ENCODE measurements at regions not wholly inside any gene's neighbourhood (a gene's known extent, or its start where the extent isn't known, plus 50 kb on each side); places are given as distances from the start of the nearest gene placed in this dataset.
"Not testable (repeated sequence)": the region's sequence is repeated elsewhere in the genome, so short reads cannot be mapped to it uniquely, and the experiment has no call there.

DNA sequence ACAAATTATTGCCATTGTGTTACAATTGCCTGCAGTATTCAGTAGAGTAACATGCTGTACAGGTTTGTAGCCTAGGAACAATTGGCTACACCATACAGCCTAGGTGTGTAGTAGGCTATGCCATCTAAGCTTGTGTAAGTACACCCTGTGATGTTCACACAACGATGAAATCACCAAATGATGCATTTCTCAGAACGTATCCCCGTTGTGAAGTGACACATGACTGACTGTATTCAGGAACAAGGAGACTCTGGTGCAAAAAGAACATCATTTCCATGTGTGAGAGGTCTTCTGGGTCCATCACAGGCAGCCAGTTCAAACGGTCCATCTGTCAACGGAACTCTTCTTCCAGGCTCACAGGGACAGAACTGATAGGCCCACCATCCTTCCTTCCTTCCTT is 263.7 kb downstream of the ANAPC1 start:
- TF ChIP-seq, protein P1, sequence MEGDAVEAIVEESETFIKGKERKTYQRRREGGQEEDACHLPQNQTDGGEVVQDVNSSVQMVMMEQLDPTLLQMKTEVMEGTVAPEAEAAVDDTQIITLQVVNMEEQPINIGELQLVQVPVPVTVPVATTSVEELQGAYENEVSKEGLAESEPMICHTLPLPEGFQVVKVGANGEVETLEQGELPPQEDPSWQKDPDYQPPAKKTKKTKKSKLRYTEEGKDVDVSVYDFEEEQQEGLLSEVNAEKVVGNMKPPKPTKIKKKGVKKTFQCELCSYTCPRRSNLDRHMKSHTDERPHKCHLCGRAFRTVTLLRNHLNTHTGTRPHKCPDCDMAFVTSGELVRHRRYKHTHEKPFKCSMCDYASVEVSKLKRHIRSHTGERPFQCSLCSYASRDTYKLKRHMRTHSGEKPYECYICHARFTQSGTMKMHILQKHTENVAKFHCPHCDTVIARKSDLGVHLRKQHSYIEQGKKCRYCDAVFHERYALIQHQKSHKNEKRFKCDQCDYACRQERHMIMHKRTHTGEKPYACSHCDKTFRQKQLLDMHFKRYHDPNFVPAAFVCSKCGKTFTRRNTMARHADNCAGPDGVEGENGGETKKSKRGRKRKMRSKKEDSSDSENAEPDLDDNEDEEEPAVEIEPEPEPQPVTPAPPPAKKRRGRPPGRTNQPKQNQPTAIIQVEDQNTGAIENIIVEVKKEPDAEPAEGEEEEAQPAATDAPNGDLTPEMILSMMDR (IDR thresholded peaks at IDR 0.05; ENCODE audit: low read depth, low read length) = no peak
- TF ChIP-seq MYC (IDR thresholded peaks at IDR 0.05; ENCODE audit: low read depth, low read length) = no peak
- no peak for DNase-seq (ENCODE audit: low read depth)

DNA sequence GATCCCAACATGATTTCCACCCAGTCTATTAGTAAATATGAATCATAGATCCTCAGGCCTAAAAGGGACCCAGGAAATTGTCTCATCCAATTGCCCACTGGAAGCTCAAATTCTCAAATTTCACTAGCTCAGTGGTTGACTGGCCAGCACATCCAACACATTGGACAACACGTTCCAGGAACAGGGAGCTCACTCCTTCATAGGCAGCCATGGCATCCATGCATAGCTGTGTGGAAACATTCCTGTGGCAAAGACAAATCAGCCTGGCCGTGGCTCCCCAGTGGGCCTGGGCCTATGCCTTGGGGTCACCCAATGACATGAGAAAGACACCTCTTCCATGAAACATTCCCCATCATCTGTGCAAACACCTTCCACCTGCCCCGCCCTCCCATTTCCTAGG is 261.1 kb downstream of the ANAPC1 start:
- TF ChIP-seq MYC (IDR thresholded peaks at IDR 0.05; ENCODE audit: low read depth, low read length) (no peak), POLR2A (IDR thresholded peaks at IDR 0.05; ENCODE audit: extremely low read depth, insufficient read length) (no peak)
- TF ChIP-seq, protein P2, sequence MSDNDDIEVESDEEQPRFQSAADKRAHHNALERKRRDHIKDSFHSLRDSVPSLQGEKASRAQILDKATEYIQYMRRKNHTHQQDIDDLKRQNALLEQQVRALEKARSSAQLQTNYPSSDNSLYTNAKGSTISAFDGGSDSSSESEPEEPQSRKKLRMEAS (IDR thresholded peaks at IDR 0.05; ENCODE audit: low read depth, low read length) = no peak
- TF ChIP-seq, protein P1 (IDR thresholded peaks at IDR 0.05; ENCODE audit: low read depth, low read length) = no peak
- H3K4me3 ChIP-seq (ENCODE audit: low read depth, low read length) = no peak overlapping the region
- DNase-seq (ENCODE audit: low read depth) = no peak

More for the DNA sequence above, 263.7 kb downstream of the ANAPC1 start:
- H3K4me3 ChIP-seq (ENCODE audit: low read depth, low read length) = no peak overlapping the region

DNA sequence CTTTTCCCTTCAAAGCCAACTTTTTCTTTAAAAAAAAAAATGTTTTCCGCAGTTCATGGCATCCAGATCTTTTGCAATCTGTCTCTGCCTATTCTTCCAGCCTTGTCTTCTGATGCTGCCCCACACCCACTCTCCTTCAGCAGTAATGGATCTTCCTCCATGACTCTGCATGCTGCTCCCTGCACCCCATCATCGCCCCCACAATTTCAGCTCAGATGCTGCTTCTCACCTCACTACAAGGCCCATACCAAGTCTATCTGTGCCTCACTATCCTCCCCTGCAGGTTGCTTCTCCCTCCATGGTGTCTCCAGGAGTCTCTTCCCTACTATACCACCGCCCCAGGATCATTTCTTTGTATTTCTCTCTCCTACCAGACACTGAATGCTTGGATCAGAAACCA is 260.6 kb downstream of the ANAPC1 start:
- no peak overlapping the region for H3K4me3 ChIP-seq (ENCODE audit: low read depth, low read length)
- TF ChIP-seq, protein P1 (IDR thresholded peaks at IDR 0.05; ENCODE audit: low read depth, low read length) = no peak
- TF ChIP-seq, protein P2 (IDR thresholded peaks at IDR 0.05; ENCODE audit: low read depth, low read length) = no peak
- no peak for TF ChIP-seq POLR2A (IDR thresholded peaks at IDR 0.05; ENCODE audit: extremely low read depth, insufficient read length)
- no peak for TF ChIP-seq MYC (IDR thresholded peaks at IDR 0.05; ENCODE audit: low read depth, low read length)
- no peak for DNase-seq (ENCODE audit: low read depth)

DNA sequence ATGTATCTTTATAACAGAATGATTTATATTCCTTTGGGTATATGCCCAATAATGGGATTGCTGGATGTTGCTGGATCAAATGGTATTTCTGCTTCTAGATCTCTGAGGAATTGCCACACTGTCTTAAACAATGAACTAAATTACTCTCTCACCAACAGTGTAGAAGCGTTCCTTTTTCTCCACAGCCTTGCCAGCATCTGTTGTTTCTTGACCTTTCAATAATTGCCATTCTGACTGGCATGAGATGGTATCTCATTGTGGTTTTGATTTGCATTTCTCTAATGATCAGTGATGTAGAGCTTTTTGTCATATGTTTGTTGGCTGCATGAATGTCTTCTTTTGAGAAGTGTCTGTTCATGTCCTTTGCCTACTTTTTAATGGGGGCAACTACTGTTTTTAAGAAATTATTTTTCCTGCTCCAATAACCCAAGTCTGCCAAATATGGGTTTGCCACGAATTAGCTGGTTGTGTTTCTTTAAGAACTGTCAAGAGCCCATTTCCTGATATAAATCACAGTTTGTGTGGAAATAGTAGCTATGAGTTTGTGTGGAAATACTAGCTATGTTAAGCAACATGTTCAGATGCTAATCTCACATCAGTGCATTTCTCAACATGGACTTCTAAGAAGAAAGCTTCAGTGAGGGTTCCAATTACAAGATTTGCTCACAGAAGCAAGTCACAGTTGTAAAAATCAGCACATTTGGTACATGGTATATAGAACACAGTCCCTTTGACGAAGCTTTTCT is 259.4 kb downstream of the ANAPC1 start:
- TF ChIP-seq, protein P1 (IDR thresholded peaks at IDR 0.05; ENCODE audit: low read depth, low read length) = no peak
- TF ChIP-seq, protein P2 (IDR thresholded peaks at IDR 0.05; ENCODE audit: low read depth, low read length) = 0 out of 2 replicates have a peak, but pooled peaks have one; percentile 44
- peak; percentile 71 for TF ChIP-seq MYC (IDR thresholded peaks at IDR 0.05; ENCODE audit: low read depth, low read length)
- TF ChIP-seq POLR2A (IDR thresholded peaks at IDR 0.05; ENCODE audit: extremely low read depth, insufficient read length) = no peak
- H3K4me3 ChIP-seq (ENCODE audit: low read depth, low read length) = no peak overlapping the region

DNA sequence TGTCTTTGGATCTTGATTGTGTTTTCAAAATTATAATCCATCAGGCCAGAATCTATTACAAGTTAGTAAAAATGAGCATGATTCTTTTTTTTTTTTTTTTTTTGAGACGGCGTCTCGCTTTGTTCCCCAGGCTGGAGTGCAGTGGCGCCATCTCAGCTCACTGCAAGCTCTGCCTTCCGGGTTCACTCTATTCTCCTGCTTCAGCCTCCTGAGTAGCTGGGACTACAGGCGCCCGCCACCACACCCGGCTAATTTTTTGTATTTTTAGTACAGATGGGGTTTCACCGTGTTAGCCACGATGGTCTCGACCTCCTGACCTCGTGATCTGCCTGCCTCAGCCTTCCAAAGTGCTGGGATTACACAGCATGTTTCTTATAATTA is 258.8 kb downstream of the ANAPC1 start:
- not testable (repeated sequence) for H3K4me3 ChIP-seq (ENCODE audit: low read depth, low read length); DNase-seq (ENCODE audit: low read depth)

More for the DNA sequence above, 259.4 kb downstream of the ANAPC1 start:
- DNase-seq (ENCODE audit: low read depth) = peak; percentile 87

DNA sequence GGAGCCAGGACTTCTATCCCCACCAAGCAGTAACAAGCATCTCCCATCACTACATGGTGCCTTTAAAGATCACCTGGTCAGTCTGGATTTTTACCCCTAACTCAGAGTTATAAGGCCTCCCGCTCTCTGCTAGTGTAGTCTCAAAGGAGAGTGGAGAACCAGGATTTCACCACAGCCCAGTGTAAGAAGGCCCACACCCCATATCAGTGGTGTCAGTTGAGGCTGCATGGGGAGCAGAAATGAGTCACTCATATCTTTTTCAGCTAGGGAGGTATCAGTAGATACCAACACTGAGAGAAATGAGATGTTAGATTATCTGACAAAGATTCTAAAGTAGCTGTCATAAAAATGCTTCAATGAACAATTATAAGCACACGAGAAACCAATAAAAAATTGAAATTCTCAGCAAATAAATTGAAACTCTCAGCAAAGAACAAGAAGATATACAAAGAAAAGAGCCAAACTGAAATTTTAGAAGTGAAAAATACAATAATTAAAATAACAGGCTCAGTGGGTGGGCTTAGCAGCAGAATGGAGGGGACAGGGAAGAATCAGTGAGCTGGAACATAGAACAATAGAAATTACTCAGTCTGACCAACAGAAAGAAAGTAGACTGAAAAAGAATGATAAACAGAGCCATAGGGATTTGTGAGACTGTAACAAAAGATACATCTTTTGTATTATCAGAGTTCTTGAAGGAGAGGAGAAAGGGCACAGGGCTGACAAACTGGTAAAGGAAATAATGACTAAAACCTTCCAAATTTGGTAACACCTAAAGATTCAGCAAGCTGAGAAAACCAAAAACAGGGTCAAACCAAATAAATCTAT is 257.7 kb downstream of the ANAPC1 start:
- H3K4me3 ChIP-seq (ENCODE audit: low read depth, low read length) = no peak overlapping the region
- DNase-seq (ENCODE audit: low read depth) = peak; percentile 74
- TF ChIP-seq POLR2A (IDR thresholded peaks at IDR 0.05; ENCODE audit: extremely low read depth, insufficient read length) = no peak
- TF ChIP-seq, protein P2 (IDR thresholded peaks at IDR 0.05; ENCODE audit: low read depth, low read length) = no peak
- TF ChIP-seq, protein P1 (IDR thresholded peaks at IDR 0.05; ENCODE audit: low read depth, low read length) = no peak
- TF ChIP-seq MYC (IDR thresholded peaks at IDR 0.05; ENCODE audit: low read depth, low read length) = no peak
